Astrocyte of the cerebellum (primary cell): ENCODE measurements at regions not wholly inside any gene's neighbourhood (a gene's known extent, or its start where the extent isn't known, plus 50 kb on each side); places are given as distances from the start of the nearest gene placed in this dataset.

Experiments used
- DNase-seq: peaks from one replicate; pipeline ENCODE4 v3.0.0-alpha.2; 2011; ENCODE audit warnings: low read depth
- H3K4me3 ChIP-seq: 2 replicates; pipeline ENCODE4 v1.5.1; 2011; ENCODE audit warnings: mild to moderate bottlenecking, low read depth, low read length, moderate library complexity
- CTCF ChIP-seq: IDR thresholded peaks from 2 replicates; pipeline ENCODE4 v1.5.1; 2012; ENCODE audit warnings: low read length, low read depth, moderate library complexity, mild to moderate bottlenecking; ENCODE audit errors: missing control alignments
- in situ Hi-C: cut with HindIII; loops from 2 replicates; pipeline ENCODE4 v1.10.0; 2017; ENCODE audit warnings: low sequenced_read_pairs

- TF ChIP-seq CTCF: no peak
- DNase-seq: no peak
- in situ Hi-C loops: no loop called here
- H3K4me3 ChIP-seq: no peak overlapping the region
Observed at GRCh38 chr5:2139478-2139877, 256.8 kb upstream of the IRX4 start.

GRCh38 chr5:2138896-2139295 lies 256.2 kb upstream of the IRX4 start:
- TF ChIP-seq CTCF: no peak
- DNase-seq: no peak
- in situ Hi-C loops: no loop called here
- H3K4me3 ChIP-seq: no peak overlapping the region

GRCh38 chr5:2137444-2138050 lies 254.8 kb upstream of the IRX4 start:
- H3K4me3 ChIP-seq: no peak overlapping the region
- in situ Hi-C loops: no loop called here
- no peak for TF ChIP-seq CTCF
- DNase-seq: no peak

- no peak for DNase-seq
- TF ChIP-seq CTCF: no peak
- H3K4me3 ChIP-seq: no peak overlapping the region
- in situ Hi-C loops: no loop called here
Observed at GRCh38 chr5:2136728-2137333, 254.1 kb upstream of the IRX4 start.

- TF ChIP-seq CTCF: no peak
- in situ Hi-C loops: no loop called here
- no peak overlapping the region for H3K4me3 ChIP-seq
- no peak for DNase-seq
Observed at GRCh38 chr5:2135833-2136232, 253.1 kb upstream of the IRX4 start.

- no peak for DNase-seq
- in situ Hi-C loops: no loop called here
- no peak overlapping the region for H3K4me3 ChIP-seq
- TF ChIP-seq CTCF: no peak
Observed at GRCh38 chr5:2135354-2135753, 252.6 kb upstream of the IRX4 start.
